ENCODE measurements at regions not wholly inside any gene's neighbourhood (a gene's known extent, or its start where the extent isn't known, plus 50 kb on each side); places are given as distances from the start of the nearest gene placed in this dataset.
"Not testable (repeated sequence)": the region's sequence is repeated elsewhere in the genome, so short reads cannot be mapped to it uniquely, and the experiment has no call there.

GRCh38 chr16:52908057-52908456 is 144.6 kb downstream of the CHD9NB start:
- not testable (repeated sequence) for TF ChIP-seq TARDBP (IDR thresholded peaks at IDR 0.05); SP1 (IDR thresholded peaks at IDR 0.05); BHLHE40 (IDR thresholded peaks at IDR 0.05; ENCODE audit: borderline replicate concordance); FOXA1 (IDR thresholded peaks at IDR 0.05); NFRKB (IDR thresholded peaks at IDR 0.05); FOXM1 (IDR thresholded peaks at IDR 0.05; ENCODE audit: borderline replicate concordance); HDGF (IDR thresholded peaks at IDR 0.05; ENCODE audit: borderline replicate concordance); SUZ12 (IDR thresholded peaks at IDR 0.05); ELF4 (IDR thresholded peaks at IDR 0.05); FOXK2 (IDR thresholded peaks at IDR 0.05); ZNF384 (IDR thresholded peaks at IDR 0.05)

Measured in HEK293T (cell line).